ENCODE measurements at regions not wholly inside any gene's neighbourhood (a gene's known extent, or its start where the extent isn't known, plus 50 kb on each side); places are given as distances from the start of the nearest gene placed in this dataset.
A peak's percentile ranks its signal among the peaks of the same experiment; 100 is the strongest.

DNA sequence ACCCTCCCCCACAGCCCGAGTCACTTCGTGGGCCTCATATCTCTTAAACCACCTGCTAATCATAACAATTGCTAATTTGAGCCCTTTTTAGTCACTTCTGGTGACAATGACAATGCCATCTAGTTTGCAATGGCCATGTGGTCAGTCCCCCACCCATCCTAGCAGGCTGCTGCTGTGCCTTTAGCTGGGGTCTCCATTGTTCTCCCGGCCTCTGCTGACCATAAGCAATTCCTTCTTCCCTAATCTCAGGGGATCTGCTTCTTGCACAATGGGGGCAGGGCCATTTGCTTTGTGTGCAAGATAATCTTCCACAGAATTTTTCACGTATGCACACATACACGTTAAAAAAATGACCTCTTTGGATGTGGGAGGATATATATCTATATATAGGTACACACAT is 406.1 kb upstream of the ONECUT1 start:
- ChIA-PET CTCF (no interaction called here), POLR2A (no interaction called here)
- no TSS peak for BruUV-seq (replicated peaks)
- intact Hi-C loops (cut with micrococcal nuclease; ENCODE audit: unreplicated experiment) (loop anchor here (2.0 kb wide), 1 partner anchor 415 kb away; no protein-coding TSS in a partner anchor), in situ Hi-C loops (cut with HindIII; ENCODE audit: low pct_unique_long_range_greater_than_20kb, low sequenced_read_pairs) (no loop called here)
- Histone ChIP-seq H3K27ac (ENCODE audit: low read length) (no peak overlapping the region), H3K9me3 (ENCODE audit: control insufficient read depth, insufficient read depth, low read depth, low read length) (no peaks in the 10 kb centered on the region), H3K4me1 (ENCODE audit: control insufficient read depth, insufficient read depth, low read length) (no peaks in the 10 kb centered on the region), H3K36me3 (ENCODE audit: control insufficient read depth, insufficient read depth, low read length) (no peaks in the 10 kb centered on the region), H3K4me3 (ENCODE audit: low read depth in 2 of 2, low read length in 2 of 2) (no peak overlapping the region), H3K27me3 (ENCODE audit: control insufficient read depth, insufficient read depth, low read length) (peaks cover 5% of the 10 kb centered on the region; the same call in 1 of the 2 replicates)
- no peak for DNase-seq (ENCODE audit: low read depth, low spot score)
- no peak for ATAC-seq
- TF ChIP-seq TCF7L2 (IDR thresholded peaks at IDR 0.05; ENCODE audit: low read depth, low read length) (no peak), POLR2AphosphoS5 (IDR thresholded peaks at IDR 0.05; ENCODE audit: low read depth, low read length) (no peak), SIN3A (IDR thresholded peaks at IDR 0.05; ENCODE audit: borderline replicate concordance, insufficient read depth, low read depth, low read length) (no peak)
- TF ChIP-seq, protein P1, sequence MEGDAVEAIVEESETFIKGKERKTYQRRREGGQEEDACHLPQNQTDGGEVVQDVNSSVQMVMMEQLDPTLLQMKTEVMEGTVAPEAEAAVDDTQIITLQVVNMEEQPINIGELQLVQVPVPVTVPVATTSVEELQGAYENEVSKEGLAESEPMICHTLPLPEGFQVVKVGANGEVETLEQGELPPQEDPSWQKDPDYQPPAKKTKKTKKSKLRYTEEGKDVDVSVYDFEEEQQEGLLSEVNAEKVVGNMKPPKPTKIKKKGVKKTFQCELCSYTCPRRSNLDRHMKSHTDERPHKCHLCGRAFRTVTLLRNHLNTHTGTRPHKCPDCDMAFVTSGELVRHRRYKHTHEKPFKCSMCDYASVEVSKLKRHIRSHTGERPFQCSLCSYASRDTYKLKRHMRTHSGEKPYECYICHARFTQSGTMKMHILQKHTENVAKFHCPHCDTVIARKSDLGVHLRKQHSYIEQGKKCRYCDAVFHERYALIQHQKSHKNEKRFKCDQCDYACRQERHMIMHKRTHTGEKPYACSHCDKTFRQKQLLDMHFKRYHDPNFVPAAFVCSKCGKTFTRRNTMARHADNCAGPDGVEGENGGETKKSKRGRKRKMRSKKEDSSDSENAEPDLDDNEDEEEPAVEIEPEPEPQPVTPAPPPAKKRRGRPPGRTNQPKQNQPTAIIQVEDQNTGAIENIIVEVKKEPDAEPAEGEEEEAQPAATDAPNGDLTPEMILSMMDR (IDR thresholded peaks at IDR 0.05) = no peak
- TF ChIP-seq, protein P2, sequence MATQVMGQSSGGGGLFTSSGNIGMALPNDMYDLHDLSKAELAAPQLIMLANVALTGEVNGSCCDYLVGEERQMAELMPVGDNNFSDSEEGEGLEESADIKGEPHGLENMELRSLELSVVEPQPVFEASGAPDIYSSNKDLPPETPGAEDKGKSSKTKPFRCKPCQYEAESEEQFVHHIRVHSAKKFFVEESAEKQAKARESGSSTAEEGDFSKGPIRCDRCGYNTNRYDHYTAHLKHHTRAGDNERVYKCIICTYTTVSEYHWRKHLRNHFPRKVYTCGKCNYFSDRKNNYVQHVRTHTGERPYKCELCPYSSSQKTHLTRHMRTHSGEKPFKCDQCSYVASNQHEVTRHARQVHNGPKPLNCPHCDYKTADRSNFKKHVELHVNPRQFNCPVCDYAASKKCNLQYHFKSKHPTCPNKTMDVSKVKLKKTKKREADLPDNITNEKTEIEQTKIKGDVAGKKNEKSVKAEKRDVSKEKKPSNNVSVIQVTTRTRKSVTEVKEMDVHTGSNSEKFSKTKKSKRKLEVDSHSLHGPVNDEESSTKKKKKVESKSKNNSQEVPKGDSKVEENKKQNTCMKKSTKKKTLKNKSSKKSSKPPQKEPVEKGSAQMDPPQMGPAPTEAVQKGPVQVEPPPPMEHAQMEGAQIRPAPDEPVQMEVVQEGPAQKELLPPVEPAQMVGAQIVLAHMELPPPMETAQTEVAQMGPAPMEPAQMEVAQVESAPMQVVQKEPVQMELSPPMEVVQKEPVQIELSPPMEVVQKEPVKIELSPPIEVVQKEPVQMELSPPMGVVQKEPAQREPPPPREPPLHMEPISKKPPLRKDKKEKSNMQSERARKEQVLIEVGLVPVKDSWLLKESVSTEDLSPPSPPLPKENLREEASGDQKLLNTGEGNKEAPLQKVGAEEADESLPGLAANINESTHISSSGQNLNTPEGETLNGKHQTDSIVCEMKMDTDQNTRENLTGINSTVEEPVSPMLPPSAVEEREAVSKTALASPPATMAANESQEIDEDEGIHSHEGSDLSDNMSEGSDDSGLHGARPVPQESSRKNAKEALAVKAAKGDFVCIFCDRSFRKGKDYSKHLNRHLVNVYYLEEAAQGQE (IDR thresholded peaks at IDR 0.05; ENCODE audit: insufficient read depth in 1 of 2, low read depth in 2 of 2, low read length in 1 of 2) = no peak

DNA sequence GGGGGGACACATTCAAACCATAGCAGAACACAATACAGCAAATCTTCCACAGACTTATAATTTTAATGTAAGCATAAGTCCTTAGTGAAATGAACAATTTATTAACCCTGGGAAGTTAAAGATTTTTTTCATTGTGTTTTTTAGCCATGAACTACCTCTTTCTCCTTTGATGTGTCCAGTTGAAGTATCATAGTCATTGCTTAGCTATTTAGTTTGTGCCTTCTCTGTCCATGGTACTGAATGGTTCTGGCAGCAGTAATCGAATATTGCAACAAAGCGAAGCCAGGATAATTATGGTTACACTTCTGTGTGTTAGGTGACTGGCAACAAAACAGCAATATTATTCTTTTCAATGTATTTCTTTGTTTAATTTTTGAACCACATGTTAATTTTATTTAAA is 403.0 kb upstream of the ONECUT1 start:
- Histone ChIP-seq H3K9me3 (ENCODE audit: control insufficient read depth, insufficient read depth, low read depth, low read length) (no peaks in the 10 kb centered on the region), H3K36me3 (ENCODE audit: control insufficient read depth, insufficient read depth, low read length) (no peaks in the 10 kb centered on the region), H3K27ac (ENCODE audit: low read length) (no peak overlapping the region), H3K4me3 (ENCODE audit: low read depth in 2 of 2, low read length in 2 of 2) (no peak overlapping the region), H3K27me3 (ENCODE audit: control insufficient read depth, insufficient read depth, low read length) (peaks cover 3% of the 10 kb centered on the region; the same call in 1 of the 2 replicates), H3K4me1 (ENCODE audit: control insufficient read depth, insufficient read depth, low read length) (no peaks in the 10 kb centered on the region)
- BruUV-seq (replicated peaks) = no TSS peak
- DNase-seq (ENCODE audit: low read depth, low spot score) (no peak), ATAC-seq (no peak)
- ChIA-PET CTCF (no interaction called here), POLR2A (no interaction called here)
- intact Hi-C loops (cut with micrococcal nuclease; ENCODE audit: unreplicated experiment) = no loop called here
- TF ChIP-seq POLR2AphosphoS5 (IDR thresholded peaks at IDR 0.05; ENCODE audit: low read depth, low read length) (no peak), TCF7L2 (IDR thresholded peaks at IDR 0.05; ENCODE audit: low read depth, low read length) (no peak), SIN3A (IDR thresholded peaks at IDR 0.05; ENCODE audit: borderline replicate concordance, insufficient read depth, low read depth, low read length) (no peak)
- TF ChIP-seq, protein P1 (IDR thresholded peaks at IDR 0.05) = no peak
- TF ChIP-seq, protein P2 (IDR thresholded peaks at IDR 0.05; ENCODE audit: insufficient read depth in 1 of 2, low read depth in 2 of 2, low read length in 1 of 2) = peak; percentile 87 to 88
- in situ Hi-C loops (cut with HindIII; ENCODE audit: low pct_unique_long_range_greater_than_20kb, low sequenced_read_pairs) = no loop called here
